GM03348 (cell line): ENCODE measurements at regions not wholly inside any gene's neighbourhood (a gene's known extent, or its start where the extent isn't known, plus 50 kb on each side); places are given as distances from the start of the nearest gene placed in this dataset.
"Not testable (repeated sequence)": the region's sequence is repeated elsewhere in the genome, so short reads cannot be mapped to it uniquely, and the experiment has no call there.

Source experiments
- DNase-seq: peaks from one replicate; pipeline ENCODE4 v3.0.0; 2012; ENCODE audit warnings: low spot score

- DNase-seq, result no peak
These were observed 234.3 kb downstream of the TLE3 start for GRCh38 chr15:69863446-69863845.

GRCh38 chr15:69865369-69865768 is 232.3 kb downstream of the TLE3 start:
- DNase-seq, result no peak

DNA sequence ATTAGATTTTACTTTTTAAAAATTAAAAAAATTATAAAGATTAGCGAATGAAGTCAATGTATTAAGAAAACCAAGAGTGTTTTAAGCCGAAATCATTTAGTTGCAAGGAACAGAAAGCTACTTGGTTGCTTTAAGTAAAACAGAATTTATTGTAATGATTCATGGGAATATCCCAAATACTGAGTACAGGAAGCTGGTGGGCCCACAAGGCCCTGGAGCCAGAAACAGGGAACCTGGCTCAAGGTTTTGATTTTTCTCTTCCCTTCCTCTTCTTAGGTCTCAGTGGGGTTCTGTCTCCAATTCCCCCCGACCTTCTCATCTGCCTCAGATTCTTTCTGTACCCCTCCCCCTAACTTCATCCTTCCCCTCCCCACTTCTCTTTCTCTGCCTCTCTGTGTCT is 229.0 kb downstream of the TLE3 start:
- DNase-seq, result no peak

GRCh38 chr15:69869291-69869690 is 228.4 kb downstream of the TLE3 start:
- DNase-seq, result no peak

DNA sequence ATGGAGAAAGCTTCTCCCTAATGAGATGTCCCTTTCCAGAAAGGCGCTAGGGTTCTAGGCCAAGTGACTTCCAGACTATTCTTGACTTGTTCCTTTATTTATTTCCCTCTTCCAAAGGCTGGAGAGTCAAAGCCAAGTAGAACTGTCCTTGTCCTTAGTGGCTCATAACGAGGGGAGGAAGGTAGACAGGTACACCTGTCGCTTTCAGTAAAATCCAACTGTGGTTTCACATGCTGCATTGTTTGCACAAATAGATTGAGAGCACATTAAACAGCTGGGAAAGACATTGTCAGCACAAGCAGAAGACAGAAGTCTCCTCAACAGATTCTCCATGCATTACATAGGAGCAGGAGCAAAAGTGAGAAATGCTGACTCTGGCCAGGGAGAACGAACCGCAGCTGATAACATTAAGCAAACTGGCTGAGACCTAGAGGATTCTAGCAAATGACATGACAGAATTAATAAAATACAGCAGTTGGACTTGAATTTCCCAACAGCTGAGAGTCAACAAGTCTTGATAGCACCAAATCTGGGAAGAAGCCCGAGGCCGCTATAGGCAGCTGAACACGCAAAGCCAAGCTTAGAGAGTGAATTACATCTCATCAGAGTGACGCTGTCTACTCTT is 227.7 kb downstream of the TLE3 start:
- no peak for DNase-seq

DNA sequence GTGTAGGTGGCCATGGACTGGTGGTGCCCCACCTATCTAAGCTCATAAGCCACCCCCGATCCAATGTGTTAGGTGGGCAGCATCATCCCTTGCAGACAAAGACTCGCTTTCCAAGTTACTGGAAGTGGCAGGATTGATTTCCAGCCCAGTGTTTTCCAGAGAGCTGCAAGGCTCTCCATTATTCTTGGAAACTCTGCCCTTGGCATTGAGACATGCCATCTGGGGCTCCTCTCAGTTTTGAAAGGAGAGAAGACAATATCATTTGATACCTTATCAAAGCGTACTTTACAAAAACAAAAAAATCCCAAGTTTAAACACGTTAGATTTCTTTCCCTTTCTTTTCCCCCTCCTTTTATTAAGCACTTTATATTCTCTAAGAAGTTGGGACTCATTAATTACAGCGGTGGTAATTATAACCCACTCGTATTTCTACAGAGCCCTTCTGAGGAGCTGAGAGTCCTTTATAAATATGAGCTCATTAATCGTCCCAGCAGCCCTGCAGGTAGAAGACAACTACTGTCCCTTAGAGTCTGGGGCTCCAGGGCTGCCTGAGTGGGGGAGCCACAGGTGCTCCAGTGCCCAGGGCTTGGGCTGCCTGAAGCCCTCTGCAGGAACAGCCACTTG is 226.1 kb downstream of the TLE3 start:
- no peak for DNase-seq

DNA sequence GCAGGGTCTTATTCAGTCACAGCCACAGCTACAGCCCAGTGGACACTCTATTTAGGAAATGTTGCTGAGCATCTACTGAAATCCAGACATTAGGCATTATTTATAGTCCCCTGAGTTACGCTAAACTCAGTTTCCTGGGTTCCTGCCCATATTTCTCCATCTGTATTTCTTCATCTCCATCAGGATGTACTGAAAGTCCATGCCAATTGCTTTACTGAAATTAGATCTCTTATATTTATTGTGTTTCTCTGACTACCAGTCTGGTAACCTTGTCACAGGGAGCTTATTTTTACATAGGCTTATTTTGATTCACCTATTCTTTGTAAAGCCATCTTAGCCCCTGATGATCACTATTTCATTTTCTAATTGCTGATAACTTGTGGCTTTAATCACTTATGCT is 223.9 kb downstream of the TLE3 start:
- DNase-seq, result no peak

- no peak for DNase-seq
These were observed 223.4 kb downstream of the TLE3 start for GRCh38 chr15:69874321-69874720.

DNA sequence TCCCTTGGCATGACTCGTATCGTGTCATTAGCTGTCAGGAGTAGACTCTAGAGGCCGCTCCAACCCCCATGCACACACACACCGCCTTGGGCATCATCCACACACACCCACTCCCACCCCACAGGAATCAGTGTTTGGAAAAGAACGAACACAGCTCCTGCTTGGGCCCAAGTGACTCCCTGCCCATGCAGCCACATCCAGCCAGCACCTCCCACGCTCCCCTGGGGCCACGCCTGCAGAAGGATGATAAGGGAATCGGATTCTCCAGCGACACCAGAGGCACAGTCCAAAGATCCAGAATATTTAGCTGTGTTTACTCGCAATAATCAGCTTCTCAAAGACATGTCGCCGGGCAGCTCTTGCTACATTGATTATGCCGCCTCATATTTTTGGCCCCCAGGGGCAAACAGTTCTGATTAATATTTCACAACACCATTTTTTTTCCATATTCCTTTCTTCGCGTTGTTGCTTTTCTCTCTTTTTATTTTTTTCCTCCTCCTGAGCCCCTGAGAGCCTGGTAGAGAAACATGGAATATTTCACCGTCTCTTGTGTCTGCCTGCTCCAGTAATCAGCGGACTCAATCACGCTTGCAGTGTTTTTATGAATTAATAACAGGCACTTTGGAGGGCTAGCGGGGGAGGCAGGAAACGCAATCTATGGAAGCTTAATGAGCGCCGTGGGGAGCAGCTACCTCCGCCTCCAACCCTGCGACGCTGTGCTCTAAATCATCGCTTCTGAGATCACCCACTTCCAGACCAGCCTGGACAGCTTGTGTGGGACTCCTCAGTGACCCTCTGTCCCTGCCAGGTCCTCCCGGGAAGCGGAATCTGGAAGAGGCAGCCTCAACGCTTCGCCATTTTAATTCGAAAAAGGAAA is 221.4 kb downstream of the TLE3 start:
- DNase-seq, result no peak

DNA sequence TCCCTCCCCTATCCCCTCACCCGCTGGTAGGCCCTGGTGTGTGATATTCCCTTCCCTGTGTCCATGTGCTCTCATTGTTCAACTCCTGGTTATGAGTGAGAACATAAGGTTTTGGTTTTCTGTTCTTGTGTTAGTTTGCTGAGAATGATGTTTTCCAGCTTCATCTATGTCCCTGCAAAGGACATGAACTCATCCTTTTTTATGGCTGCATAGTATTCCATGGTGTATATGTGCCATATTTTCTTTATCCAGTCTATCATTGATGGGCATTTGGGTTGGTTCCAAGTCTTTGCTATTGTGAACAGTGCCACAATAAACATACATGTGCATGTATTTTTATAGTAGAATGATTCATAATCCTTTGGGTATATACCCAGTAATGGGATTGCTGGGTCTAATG is 217.8 kb downstream of the TLE3 start:
- DNase-seq, result not testable (repeated sequence)

GRCh38 chr15:69880571-69881301 is 217.0 kb downstream of the TLE3 start:
- no peak for DNase-seq

DNA sequence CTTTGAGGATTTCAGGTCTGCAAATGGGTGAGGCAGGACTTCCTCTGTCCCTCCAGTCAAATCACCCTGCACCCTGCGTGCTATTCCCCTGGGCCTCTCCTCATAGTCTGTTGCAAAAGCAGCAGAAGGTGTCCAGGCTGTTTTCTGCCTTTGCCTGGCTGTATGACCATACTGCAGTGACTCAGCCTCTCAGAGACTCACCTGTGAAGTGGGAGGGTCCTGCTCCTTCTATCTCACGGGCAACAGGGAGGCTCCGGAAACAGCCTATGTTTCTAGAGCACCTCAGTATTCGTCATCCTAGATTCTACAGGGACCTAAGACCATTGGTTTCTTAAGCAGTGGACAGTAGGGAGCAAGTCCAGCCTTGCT is 216.4 kb downstream of the TLE3 start:
- no peak for DNase-seq

- DNase-seq, result no peak
These were observed 216.0 kb downstream of the TLE3 start for GRCh38 chr15:69881766-69882165.

- DNase-seq, result no peak
These were observed 214.4 kb downstream of the TLE3 start for GRCh38 chr15:69883306-69883705.

- no peak for DNase-seq
These were observed 212.4 kb downstream of the TLE3 start for GRCh38 chr15:69885173-69885955.

GRCh38 chr15:69887009-69887408 is 210.7 kb downstream of the TLE3 start:
- DNase-seq, result no peak

- no peak for DNase-seq
These were observed 210.2 kb downstream of the TLE3 start for GRCh38 chr15:69887553-69887952.

- DNase-seq, result no peak
These were observed 209.3 kb downstream of the TLE3 start for GRCh38 chr15:69888406-69888805.

- no peak for DNase-seq
These were observed 206.6 kb downstream of the TLE3 start for GRCh38 chr15:69891070-69891536.

- no peak for DNase-seq
These were observed 206.1 kb downstream of the TLE3 start for GRCh38 chr15:69891606-69892005.

- no peak for DNase-seq
These were observed 205.4 kb downstream of the TLE3 start for GRCh38 chr15:69892351-69892750.

- DNase-seq, result no peak
These were observed 204.6 kb downstream of the TLE3 start for GRCh38 chr15:69893086-69893485.
